ENCODE measurements at regions not wholly inside any gene's neighbourhood (a gene's known extent, or its start where the extent isn't known, plus 50 kb on each side); places are given as distances from the start of the nearest gene placed in this dataset.

GRCh38 chr14:85180876-85181275, 349.1 kb upstream of the FLRT2 start:
- DNase-seq (ENCODE audit: low spot score): no peak
- Histone ChIP-seq H3K4me3 (ENCODE audit: low read depth, low read length, poor library complexity, severe bottlenecking) (no peak overlapping the region), H3K4me1 (ENCODE audit: insufficient read depth, low read length, poor library complexity, severe bottlenecking) (no peaks in the 10 kb centered on the region), H3K36me3 (ENCODE audit: insufficient read depth, low read length) (no peaks in the 10 kb centered on the region), H4K20me1 (ENCODE audit: insufficient read depth, low read length) (no peaks in the 10 kb centered on the region), H3K9me2 (ENCODE audit: insufficient read depth, low read length) (no peaks in the 10 kb centered on the region), H3K4me2 (ENCODE audit: low read length) (no peak overlapping the region), H3K79me2 (ENCODE audit: insufficient read depth, low read depth, low read length) (no peaks in the 10 kb centered on the region), H3K9me3 (ENCODE audit: low read length) (no peaks in the 10 kb centered on the region), H2AFZ (ENCODE audit: low read length) (no peak overlapping the region), H3K27ac (ENCODE audit: low read depth, low read length, poor library complexity, severe bottlenecking) (no peak overlapping the region)
- intact Hi-C loops (cut with micrococcal nuclease; ENCODE audit: unreplicated experiment): no loop called here
- ChIA-PET POLR2A (no interaction called here), CTCF (ENCODE audit: unreplicated experiment) (no interaction called here)
- no TSS peak for BruUV-seq (replicated peaks)
- TF ChIP-seq CTCF (conservative IDR thresholded peaks at IDR 0.05; ENCODE audit: low read length) (no peak), EZH2phosphoT487 (IDR thresholded peaks at IDR 0.05; ENCODE audit: borderline replicate concordance, low read depth, low read length) (no peak)

- BruUV-seq (replicated peaks): no TSS peak
- Histone ChIP-seq H3K9me2 (ENCODE audit: insufficient read depth, low read length) (no peaks in the 10 kb centered on the region), H2AFZ (ENCODE audit: low read length) (no peak overlapping the region), H3K4me3 (ENCODE audit: low read depth, low read length, poor library complexity, severe bottlenecking) (no peak overlapping the region), H3K79me2 (ENCODE audit: insufficient read depth, low read depth, low read length) (no peaks in the 10 kb centered on the region), H3K27ac (ENCODE audit: low read depth, low read length, poor library complexity, severe bottlenecking) (no peak overlapping the region), H3K36me3 (ENCODE audit: insufficient read depth, low read length) (no peaks in the 10 kb centered on the region), H3K4me1 (ENCODE audit: insufficient read depth, low read length, poor library complexity, severe bottlenecking) (no peaks in the 10 kb centered on the region), H4K20me1 (ENCODE audit: insufficient read depth, low read length) (no peaks in the 10 kb centered on the region), H3K9me3 (ENCODE audit: low read length) (no peaks in the 10 kb centered on the region), H3K4me2 (ENCODE audit: low read length) (no peak overlapping the region)
- intact Hi-C loops (cut with micrococcal nuclease; ENCODE audit: unreplicated experiment): no loop called here
- POLR2A ChIA-PET: interaction anchor here (0.6 to 1.0 kb wide), 3 partner anchors 11 to 181 kb away, joined by 3 read pairs; no protein-coding TSS in a partner anchor
- TF ChIP-seq CTCF (conservative IDR thresholded peaks at IDR 0.05; ENCODE audit: low read length): no peak
- no peak for TF ChIP-seq EZH2phosphoT487 (IDR thresholded peaks at IDR 0.05; ENCODE audit: borderline replicate concordance, low read depth, low read length)
- CTCF ChIA-PET (ENCODE audit: unreplicated experiment): no interaction called here
- DNase-seq (ENCODE audit: low spot score): no peak
These were observed 347.7 kb upstream of the FLRT2 start for GRCh38 chr14:85182282-85182681.

GRCh38 chr14:85186082-85186481, 343.9 kb upstream of the FLRT2 start:
- ChIA-PET CTCF (ENCODE audit: unreplicated experiment) (no interaction called here), POLR2A (no interaction called here)
- Histone ChIP-seq H3K27ac (ENCODE audit: low read depth, low read length, poor library complexity, severe bottlenecking) (no peak overlapping the region), H3K4me1 (ENCODE audit: insufficient read depth, low read length, poor library complexity, severe bottlenecking) (no peaks in the 10 kb centered on the region), H3K36me3 (ENCODE audit: insufficient read depth, low read length) (no peaks in the 10 kb centered on the region), H4K20me1 (ENCODE audit: insufficient read depth, low read length) (no peaks in the 10 kb centered on the region), H3K4me3 (ENCODE audit: low read depth, low read length, poor library complexity, severe bottlenecking) (no peak overlapping the region), H3K79me2 (ENCODE audit: insufficient read depth, low read depth, low read length) (no peaks in the 10 kb centered on the region), H3K9me2 (ENCODE audit: insufficient read depth, low read length) (no peaks in the 10 kb centered on the region), H2AFZ (ENCODE audit: low read length) (no peak overlapping the region), H3K4me2 (ENCODE audit: low read length) (no peak overlapping the region), H3K9me3 (ENCODE audit: low read length) (no peaks in the 10 kb centered on the region)
- intact Hi-C loops (cut with micrococcal nuclease; ENCODE audit: unreplicated experiment): no loop called here
- DNase-seq (ENCODE audit: low spot score): no peak
- TF ChIP-seq EZH2phosphoT487 (IDR thresholded peaks at IDR 0.05; ENCODE audit: borderline replicate concordance, low read depth, low read length): no peak
- no peak for TF ChIP-seq CTCF (conservative IDR thresholded peaks at IDR 0.05; ENCODE audit: low read length)
- BruUV-seq (replicated peaks): no TSS peak

Measured in OCI-LY7 (cell line).